ENCODE measurements at regions not wholly inside any gene's neighbourhood (a gene's known extent, or its start where the extent isn't known, plus 50 kb on each side); places are given as distances from the start of the nearest gene placed in this dataset.

DNA sequence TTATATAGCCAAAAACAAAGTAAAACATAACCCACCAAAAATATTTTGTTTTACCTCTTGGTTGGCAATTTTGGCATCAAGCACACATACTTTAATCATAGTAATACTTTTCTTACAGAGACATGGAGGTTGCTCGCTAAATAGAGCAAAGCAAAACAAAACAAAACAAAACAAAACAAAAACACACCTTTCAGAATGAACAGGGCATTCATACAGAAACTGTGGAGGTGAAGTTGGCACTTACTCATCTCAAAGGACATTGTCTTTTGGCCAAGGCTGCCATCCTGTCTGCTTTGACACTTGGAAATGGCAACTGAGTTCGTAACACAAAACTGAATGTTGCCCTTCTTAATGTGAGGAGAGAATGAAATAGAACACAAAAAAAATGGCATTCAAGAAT is 773.1 kb downstream of the USP25 start:
- Histone ChIP-seq H3K36me3 (ENCODE audit: insufficient read depth, low read length, poor library complexity, severe bottlenecking) (no peaks in the 10 kb centered on the region), H3K9me3 (ENCODE audit: low read depth, low read length, poor library complexity, severe bottlenecking) (peaks cover 8% of the 10 kb centered on the region), H3K27ac (ENCODE audit: low read depth, low read length, poor library complexity, severe bottlenecking) (no peak overlapping the region), H3K4me1 (ENCODE audit: insufficient read depth, low read length, poor library complexity, severe bottlenecking) (no peaks in the 10 kb centered on the region), H3K4me3 (ENCODE audit: low read depth, low read length, poor library complexity, severe bottlenecking) (no peak overlapping the region), H3K27me3 (replicated peaks; ENCODE audit: insufficient read depth, low read depth, low read length, poor library complexity) (no peaks in the 10 kb centered on the region)
- CTCF ChIA-PET = no interaction called here
- no TSS peak for BruUV-seq (replicated peaks)
- intact Hi-C loops (cut with micrococcal nuclease; ENCODE audit: unreplicated experiment) = no loop called here
- POLR2A ChIA-PET (ENCODE audit: low non-redundant PET) = no interaction called here
- no peak for TF ChIP-seq EZH2 (IDR thresholded peaks at IDR 0.05; ENCODE audit: borderline replicate concordance, low read depth, low read length, poor library complexity, severe bottlenecking)
- TF ChIP-seq, protein P1, sequence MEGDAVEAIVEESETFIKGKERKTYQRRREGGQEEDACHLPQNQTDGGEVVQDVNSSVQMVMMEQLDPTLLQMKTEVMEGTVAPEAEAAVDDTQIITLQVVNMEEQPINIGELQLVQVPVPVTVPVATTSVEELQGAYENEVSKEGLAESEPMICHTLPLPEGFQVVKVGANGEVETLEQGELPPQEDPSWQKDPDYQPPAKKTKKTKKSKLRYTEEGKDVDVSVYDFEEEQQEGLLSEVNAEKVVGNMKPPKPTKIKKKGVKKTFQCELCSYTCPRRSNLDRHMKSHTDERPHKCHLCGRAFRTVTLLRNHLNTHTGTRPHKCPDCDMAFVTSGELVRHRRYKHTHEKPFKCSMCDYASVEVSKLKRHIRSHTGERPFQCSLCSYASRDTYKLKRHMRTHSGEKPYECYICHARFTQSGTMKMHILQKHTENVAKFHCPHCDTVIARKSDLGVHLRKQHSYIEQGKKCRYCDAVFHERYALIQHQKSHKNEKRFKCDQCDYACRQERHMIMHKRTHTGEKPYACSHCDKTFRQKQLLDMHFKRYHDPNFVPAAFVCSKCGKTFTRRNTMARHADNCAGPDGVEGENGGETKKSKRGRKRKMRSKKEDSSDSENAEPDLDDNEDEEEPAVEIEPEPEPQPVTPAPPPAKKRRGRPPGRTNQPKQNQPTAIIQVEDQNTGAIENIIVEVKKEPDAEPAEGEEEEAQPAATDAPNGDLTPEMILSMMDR (conservative IDR thresholded peaks at IDR 0.05; ENCODE audit: low read depth, low read length) = no peak
- DNase-seq (ENCODE audit: low spot score) = no peak

DNA sequence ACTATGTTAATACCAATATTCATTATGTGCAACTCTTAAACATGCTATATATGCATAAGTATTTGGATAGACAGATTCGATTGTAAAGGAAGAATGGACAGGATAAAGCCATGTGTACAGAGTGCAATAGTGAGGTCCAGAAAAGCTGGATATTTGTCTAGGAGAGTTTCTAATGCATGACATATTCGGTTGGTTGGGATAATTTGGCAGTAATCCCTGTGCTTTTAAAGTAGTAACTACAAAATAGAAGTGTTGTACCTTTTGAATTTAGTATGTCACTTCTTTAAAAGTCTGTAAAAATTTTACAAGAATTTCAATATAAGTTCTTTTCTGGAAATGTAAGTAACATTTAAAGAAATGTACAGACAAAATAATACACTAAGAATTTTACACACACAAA is 774.5 kb downstream of the USP25 start:
- no peak overlapping the region for H3K4me3 ChIP-seq (ENCODE audit: low read depth, low read length, poor library complexity, severe bottlenecking)
- H3K27me3 ChIP-seq (replicated peaks; ENCODE audit: insufficient read depth, low read depth, low read length, poor library complexity) = no peaks in the 10 kb centered on the region
- intact Hi-C loops (cut with micrococcal nuclease; ENCODE audit: unreplicated experiment) = no loop called here
- POLR2A ChIA-PET (ENCODE audit: low non-redundant PET) = no interaction called here
- H3K9me3 ChIP-seq (ENCODE audit: low read depth, low read length, poor library complexity, severe bottlenecking) = peaks cover 6% of the 10 kb centered on the region
- DNase-seq (ENCODE audit: low spot score) = no peak
- BruUV-seq (replicated peaks) = no TSS peak
- no peak overlapping the region for H3K27ac ChIP-seq (ENCODE audit: low read depth, low read length, poor library complexity, severe bottlenecking)
- CTCF ChIA-PET = no interaction called here
- H3K4me1 ChIP-seq (ENCODE audit: insufficient read depth, low read length, poor library complexity, severe bottlenecking) = no peaks in the 10 kb centered on the region
- H3K36me3 ChIP-seq (ENCODE audit: insufficient read depth, low read length, poor library complexity, severe bottlenecking) = no peaks in the 10 kb centered on the region
- TF ChIP-seq, protein P1 (conservative IDR thresholded peaks at IDR 0.05; ENCODE audit: low read depth, low read length) = no peak
- TF ChIP-seq EZH2 (IDR thresholded peaks at IDR 0.05; ENCODE audit: borderline replicate concordance, low read depth, low read length, poor library complexity, severe bottlenecking) = no peak

DNA sequence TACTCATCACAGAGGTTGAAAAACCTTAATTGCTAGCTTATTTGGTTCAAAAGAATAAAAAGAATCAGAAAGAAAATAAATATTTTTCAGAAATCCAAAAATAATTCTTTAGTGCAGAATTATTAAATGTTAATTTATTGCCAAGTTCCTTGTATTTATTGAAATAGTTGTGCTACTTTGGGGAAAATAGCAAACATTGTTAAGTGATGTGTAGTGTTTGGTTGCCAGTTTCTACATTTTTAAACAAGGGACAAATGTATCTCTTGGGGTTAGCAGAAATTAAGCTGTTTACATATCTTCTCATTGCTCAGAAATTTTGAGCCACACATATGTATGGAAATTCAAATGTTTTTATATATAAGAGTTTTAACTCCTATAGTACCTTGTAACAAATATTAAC is 775.0 kb downstream of the USP25 start:
- intact Hi-C loops (cut with micrococcal nuclease; ENCODE audit: unreplicated experiment) = no loop called here
- H3K4me1 ChIP-seq (ENCODE audit: insufficient read depth, low read length, poor library complexity, severe bottlenecking) = no peaks in the 10 kb centered on the region
- ChIA-PET POLR2A (ENCODE audit: low non-redundant PET) (no interaction called here), CTCF (no interaction called here)
- no peaks in the 10 kb centered on the region for H3K36me3 ChIP-seq (ENCODE audit: insufficient read depth, low read length, poor library complexity, severe bottlenecking)
- peaks cover 6% of the 10 kb centered on the region for H3K9me3 ChIP-seq (ENCODE audit: low read depth, low read length, poor library complexity, severe bottlenecking)
- H3K27me3 ChIP-seq (replicated peaks; ENCODE audit: insufficient read depth, low read depth, low read length, poor library complexity) = no peaks in the 10 kb centered on the region
- H3K27ac ChIP-seq (ENCODE audit: low read depth, low read length, poor library complexity, severe bottlenecking) = no peak overlapping the region
- DNase-seq (ENCODE audit: low spot score) = no peak
- TF ChIP-seq, protein P1 (conservative IDR thresholded peaks at IDR 0.05; ENCODE audit: low read depth, low read length) = no peak
- TF ChIP-seq EZH2 (IDR thresholded peaks at IDR 0.05; ENCODE audit: borderline replicate concordance, low read depth, low read length, poor library complexity, severe bottlenecking) = no peak
- no peak overlapping the region for H3K4me3 ChIP-seq (ENCODE audit: low read depth, low read length, poor library complexity, severe bottlenecking)
- no TSS peak for BruUV-seq (replicated peaks)

All from A673 (cell line).